Loucy (cell line): ENCODE measurements at regions not wholly inside any gene's neighbourhood (a gene's known extent, or its start where the extent isn't known, plus 50 kb on each side); places are given as distances from the start of the nearest gene placed in this dataset.

Experiments
- CTCF ChIP-seq: fragments of 200-600 bp; sonication (generic); conservative IDR thresholded peaks from 2 replicates; pipeline ENCODE4 v1.5.1; 2014; ENCODE audit warnings: mild to moderate bottlenecking, antibody characterized with exemption, low read length
- EZH2phosphoT487 ChIP-seq: fragments of 200-600 bp; IDR thresholded peaks from 2 replicates; pipeline ENCODE4 v1.6.1; 2018; ENCODE audit warnings: antibody characterized with exemption, mild to moderate bottlenecking, moderate library complexity, borderline replicate concordance

DNA sequence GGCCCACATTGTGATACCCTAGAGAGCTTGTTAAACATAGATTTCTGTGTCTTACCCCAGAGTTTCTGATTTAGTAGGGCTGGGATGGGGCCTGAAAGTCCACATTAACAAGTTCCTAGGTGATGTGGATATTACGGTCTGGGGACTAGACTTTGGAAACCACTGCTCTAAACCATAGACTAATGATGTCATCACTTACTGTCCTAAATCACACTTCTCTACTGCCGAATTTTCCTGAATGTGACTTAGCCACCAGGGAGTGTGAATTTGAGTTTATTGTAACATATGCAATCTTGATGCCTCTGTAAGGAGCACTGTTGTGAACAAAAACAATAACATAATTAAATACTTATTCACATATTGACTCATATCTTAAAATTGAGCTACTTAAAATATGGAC is 165.6 kb downstream of the BTBD3 start:
- TF ChIP-seq CTCF, result no peak
- no peak for TF ChIP-seq EZH2phosphoT487
